Vagina (tissue), 2 donors: ENCODE measurements at regions not wholly inside any gene's neighbourhood (a gene's known extent, or its start where the extent isn't known, plus 50 kb on each side); places are given as distances from the start of the nearest gene placed in this dataset.

Source experiments
- DNase-seq, 2 donors: peaks; one replicate each; pipeline ENCODE4 v3.0.0-alpha.2; 2017; ENCODE audit errors: extremely low spot score in 2 of 2
- H3K27ac ChIP-seq: fragments of 200-600 bp; sonication (generic); one replicate; pipeline ENCODE4 v1.5.1; 2019
- H3K27me3 ChIP-seq: fragments of 200-600 bp; sonication (generic); one replicate; pipeline ENCODE4 v1.5.1; 2019
- H3K36me3 ChIP-seq, 2 donors: fragments of 200-600 bp; sonication (generic); one replicate each; pipeline ENCODE4 v1.5.1; 2017 to 2019
- H3K4me1 ChIP-seq: fragments of 200-600 bp; sonication (generic); one replicate; pipeline ENCODE4 v1.5.1; 2019
- H3K4me3 ChIP-seq, 2 donors: fragments of 200-600 bp; sonication (generic); 1 replicate in 1 of 2; 2 replicates in 1 of 2; pipeline ENCODE4 v1.5.1; 2016 to 2019
- H3K9me3 ChIP-seq: fragments of 200-600 bp; sonication (generic); one replicate; pipeline ENCODE4 v1.5.1; 2019
- POLR2A ChIP-seq, 2 donors: fragments of 450-650 bp; IDR thresholded peaks; one replicate each; pipeline ENCODE4 v1.6.1; 2017; ENCODE audit warnings: antibody characterized with exemption in 2 of 2, mild to moderate bottlenecking in 2 of 2, moderate library complexity in 2 of 2
- POLR2AphosphoS5 ChIP-seq, 2 donors: sonication (generic); formaldehyde crosslinking; IDR thresholded peaks; one replicate each; pipeline ENCODE4 v1.9.0; 2017; ENCODE audit warnings: antibody characterized with exemption in 2 of 2, mild to moderate bottlenecking in 2 of 2, low read depth in 1 of 2; ENCODE audit not compliant: insufficient read depth in 1 of 2
- intact Hi-C: fragments of 100-400 bp; cut with DNase I; formaldehyde crosslinking; loops from one replicate; pipeline ENCODE4 v1.15.1; 2023
- TF ChIP-seq, protein P1 (sequence below), 3 experiments: fragments of 450-650 bp in 2 of 3; fragments of 200-600 bp in 1 of 3; sonication (generic) in 1 of 3; IDR thresholded peaks; one replicate each; pipeline ENCODE4 v1.5.1; 2017 to 2019; ENCODE audit warnings: antibody characterized with exemption in 3 of 3, mild to moderate bottlenecking in 2 of 3, moderate library complexity in 2 of 3

DNA sequence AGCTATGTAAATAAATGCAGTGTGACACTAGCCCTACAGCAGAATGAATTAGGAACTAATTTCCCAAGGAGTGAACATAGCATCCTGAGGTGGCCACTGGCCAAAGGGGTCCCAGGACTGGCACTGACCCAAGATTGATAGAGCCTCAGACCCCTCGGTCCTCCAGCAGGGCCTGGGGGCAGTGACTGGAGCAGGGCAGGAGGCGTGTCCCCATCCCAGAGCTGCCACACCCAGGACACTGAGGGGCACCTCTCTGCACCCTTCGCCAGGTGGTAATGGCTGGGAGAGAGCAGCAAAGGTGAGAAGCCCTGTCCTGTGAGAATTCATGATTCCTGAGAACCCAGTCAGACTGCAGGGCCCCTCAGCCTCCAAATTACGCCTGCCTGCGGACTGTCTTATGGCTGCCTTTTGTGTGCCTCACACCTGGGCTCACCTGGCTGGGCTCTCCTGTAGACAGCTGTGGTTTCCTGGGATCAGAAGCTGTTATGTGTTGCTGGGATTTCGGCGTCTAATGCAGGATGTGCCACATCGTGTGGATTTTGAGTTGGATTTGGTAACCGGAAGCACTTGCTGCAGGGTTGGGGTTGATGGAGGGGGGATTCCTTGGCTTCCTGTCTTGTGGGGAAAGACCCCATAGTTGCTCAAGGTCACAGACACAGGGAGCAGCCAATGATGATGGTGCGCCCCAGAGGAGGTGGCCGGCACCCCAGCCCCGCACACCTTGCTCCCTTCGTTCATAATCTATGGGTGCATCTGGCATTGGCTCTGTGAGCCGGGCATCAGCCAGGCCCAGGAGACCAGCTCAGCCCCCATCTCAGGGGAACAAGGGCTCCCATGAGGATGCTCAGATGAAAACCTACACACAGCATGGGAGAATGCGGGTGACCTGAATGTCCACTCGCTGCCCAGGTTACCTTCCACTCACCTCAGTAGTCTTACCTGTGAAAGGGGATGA is 582.9 kb downstream of the BRD1 start:
- Histone ChIP-seq H3K4me1 (no peaks in the 10 kb centered on the region), H3K4me3 (no peak overlapping the region), H3K27me3 (no peaks in the 10 kb centered on the region), H3K36me3 (no peaks in the 10 kb centered on the region), H3K27ac (no peak overlapping the region), H3K9me3 (no peaks in the 10 kb centered on the region)
- DNase-seq, result peak in 1 of 2 donors; percentile 42
- TF ChIP-seq POLR2AphosphoS5 (IDR thresholded peaks at IDR 0.05; ENCODE audit: insufficient read depth in 1 of 2, low read depth in 1 of 2), result no peak
- TF ChIP-seq, protein P1, sequence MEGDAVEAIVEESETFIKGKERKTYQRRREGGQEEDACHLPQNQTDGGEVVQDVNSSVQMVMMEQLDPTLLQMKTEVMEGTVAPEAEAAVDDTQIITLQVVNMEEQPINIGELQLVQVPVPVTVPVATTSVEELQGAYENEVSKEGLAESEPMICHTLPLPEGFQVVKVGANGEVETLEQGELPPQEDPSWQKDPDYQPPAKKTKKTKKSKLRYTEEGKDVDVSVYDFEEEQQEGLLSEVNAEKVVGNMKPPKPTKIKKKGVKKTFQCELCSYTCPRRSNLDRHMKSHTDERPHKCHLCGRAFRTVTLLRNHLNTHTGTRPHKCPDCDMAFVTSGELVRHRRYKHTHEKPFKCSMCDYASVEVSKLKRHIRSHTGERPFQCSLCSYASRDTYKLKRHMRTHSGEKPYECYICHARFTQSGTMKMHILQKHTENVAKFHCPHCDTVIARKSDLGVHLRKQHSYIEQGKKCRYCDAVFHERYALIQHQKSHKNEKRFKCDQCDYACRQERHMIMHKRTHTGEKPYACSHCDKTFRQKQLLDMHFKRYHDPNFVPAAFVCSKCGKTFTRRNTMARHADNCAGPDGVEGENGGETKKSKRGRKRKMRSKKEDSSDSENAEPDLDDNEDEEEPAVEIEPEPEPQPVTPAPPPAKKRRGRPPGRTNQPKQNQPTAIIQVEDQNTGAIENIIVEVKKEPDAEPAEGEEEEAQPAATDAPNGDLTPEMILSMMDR (IDR thresholded peaks at IDR 0.05), result no peak
- TF ChIP-seq POLR2A (IDR thresholded peaks at IDR 0.05), result no peak
- intact Hi-C loops, result no loop called here

- peak in 1 of 2 donors; percentile 47 for DNase-seq
- no peaks in the 10 kb centered on the region for H3K36me3 ChIP-seq
- intact Hi-C loops, result no loop called here
- no peaks in the 10 kb centered on the region for H3K9me3 ChIP-seq
- no peak overlapping the region for H3K4me3 ChIP-seq
- no peak overlapping the region for H3K27ac ChIP-seq
- H3K4me1 ChIP-seq, result no peaks in the 10 kb centered on the region
- TF ChIP-seq POLR2A (IDR thresholded peaks at IDR 0.05), result no peak
- no peak for TF ChIP-seq POLR2AphosphoS5 (IDR thresholded peaks at IDR 0.05; ENCODE audit: insufficient read depth in 1 of 2, low read depth in 1 of 2)
- TF ChIP-seq, protein P1 (IDR thresholded peaks at IDR 0.05), result no peak
- H3K27me3 ChIP-seq, result no peaks in the 10 kb centered on the region
Measured at GRCh38 chr22:49243965-49244364, 583.7 kb downstream of the BRD1 start.

DNA sequence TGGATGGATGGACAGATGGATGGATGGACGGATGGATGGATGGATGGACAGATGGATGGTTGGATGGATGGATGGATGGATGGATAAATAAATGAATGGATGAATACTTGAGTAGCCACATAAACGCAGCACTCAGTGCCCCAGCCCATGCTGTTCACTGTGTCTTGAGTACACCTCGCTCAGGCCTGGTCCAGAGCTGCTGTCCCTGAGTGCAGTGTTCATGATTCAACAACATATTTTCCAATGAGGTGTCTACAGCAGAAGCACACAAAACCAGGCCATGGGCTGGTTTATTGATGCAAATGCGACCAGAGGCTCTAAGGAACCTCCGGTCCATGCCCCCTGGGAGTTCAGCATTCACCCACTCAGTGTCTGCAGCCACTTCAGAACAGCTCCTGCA is 584.3 kb downstream of the BRD1 start:
- DNase-seq, result peak in 1 of 2 donors; percentile 13
- no peaks in the 10 kb centered on the region for H3K27me3 ChIP-seq
- no peaks in the 10 kb centered on the region for H3K36me3 ChIP-seq
- intact Hi-C loops, result no loop called here
- no peaks in the 10 kb centered on the region for H3K4me1 ChIP-seq
- H3K4me3 ChIP-seq, result no peak overlapping the region
- TF ChIP-seq, protein P1 (IDR thresholded peaks at IDR 0.05), result no peak
- TF ChIP-seq POLR2AphosphoS5 (IDR thresholded peaks at IDR 0.05; ENCODE audit: insufficient read depth in 1 of 2, low read depth in 1 of 2), result no peak
- TF ChIP-seq POLR2A (IDR thresholded peaks at IDR 0.05), result no peak
- H3K9me3 ChIP-seq, result no peaks in the 10 kb centered on the region
- H3K27ac ChIP-seq, result no peak overlapping the region

DNA sequence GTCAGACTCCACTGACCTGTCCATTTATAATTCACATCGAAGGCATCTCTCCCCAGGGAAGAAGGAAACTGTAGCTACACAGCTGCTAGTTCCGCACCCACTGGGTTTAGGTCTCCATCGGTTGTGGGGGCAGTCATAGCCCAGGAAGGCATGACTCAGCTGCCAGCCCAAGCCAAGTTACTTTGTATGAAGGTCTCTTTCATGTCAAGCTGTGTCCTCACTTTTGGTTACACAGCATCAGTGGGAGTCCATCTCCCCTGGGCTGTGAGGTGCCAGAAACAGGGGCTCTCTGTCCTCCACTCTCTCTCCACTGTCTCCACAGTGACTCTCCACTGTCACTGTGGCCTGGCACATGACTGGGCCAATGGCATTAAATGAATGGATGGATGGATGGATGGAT is 585.2 kb downstream of the BRD1 start:
- H3K4me1 ChIP-seq, result no peaks in the 10 kb centered on the region
- intact Hi-C loops, result no loop called here
- no peak overlapping the region for H3K4me3 ChIP-seq
- H3K27me3 ChIP-seq, result no peaks in the 10 kb centered on the region
- H3K9me3 ChIP-seq, result no peaks in the 10 kb centered on the region
- H3K36me3 ChIP-seq, result no peaks in the 10 kb centered on the region
- no peak overlapping the region for H3K27ac ChIP-seq
- TF ChIP-seq, protein P1 (IDR thresholded peaks at IDR 0.05), result no peak
- TF ChIP-seq POLR2A (IDR thresholded peaks at IDR 0.05) (no peak), POLR2AphosphoS5 (IDR thresholded peaks at IDR 0.05; ENCODE audit: insufficient read depth in 1 of 2, low read depth in 1 of 2) (no peak)
- DNase-seq, result no peak
